ENCODE measurements at regions not wholly inside any gene's neighbourhood (a gene's known extent, or its start where the extent isn't known, plus 50 kb on each side); places are given as distances from the start of the nearest gene placed in this dataset.
"Not testable (repeated sequence)": the region's sequence is repeated elsewhere in the genome, so short reads cannot be mapped to it uniquely, and the experiment has no call there.

DNA sequence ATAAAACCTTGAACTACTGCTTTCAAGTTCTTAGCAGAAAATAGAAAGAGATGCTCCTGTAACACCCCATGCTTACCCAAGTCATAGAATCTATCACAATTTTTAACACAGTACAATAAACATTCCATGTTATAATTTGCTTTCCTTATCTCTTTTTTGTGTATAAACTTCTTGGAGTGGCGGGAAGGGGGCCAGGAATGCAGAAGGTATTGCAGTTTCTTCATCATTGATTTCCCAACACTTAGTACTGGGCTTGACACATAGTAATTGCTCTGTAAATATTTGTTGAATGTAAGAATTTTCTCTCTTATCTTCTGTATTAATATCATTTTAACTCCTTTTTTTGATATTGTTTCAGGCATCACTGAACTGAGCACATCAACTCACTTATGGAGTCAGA is 535.8 kb downstream of the KCTD12 start:
- DNase-seq (ENCODE audit: low spot score), result no peak

DNA sequence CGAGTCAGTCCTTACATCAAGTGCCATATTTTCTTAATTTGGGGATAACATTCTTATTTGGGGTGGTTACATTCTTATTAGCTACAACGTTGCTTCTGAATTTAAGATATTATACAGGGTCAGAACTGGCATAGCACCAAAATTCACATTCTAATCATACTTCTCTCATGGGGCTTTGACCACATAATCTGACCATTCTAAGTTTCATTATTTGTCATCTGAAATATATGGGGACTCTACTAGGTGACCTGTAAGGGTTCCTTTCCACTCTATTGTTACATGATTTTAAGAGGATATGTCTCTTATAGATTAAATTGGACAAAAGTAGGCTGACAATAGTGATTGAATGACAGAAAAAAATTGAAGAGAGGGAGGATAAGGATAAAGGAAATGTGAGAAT is 536.5 kb downstream of the KCTD12 start:
- no peak for DNase-seq (ENCODE audit: low spot score)

DNA sequence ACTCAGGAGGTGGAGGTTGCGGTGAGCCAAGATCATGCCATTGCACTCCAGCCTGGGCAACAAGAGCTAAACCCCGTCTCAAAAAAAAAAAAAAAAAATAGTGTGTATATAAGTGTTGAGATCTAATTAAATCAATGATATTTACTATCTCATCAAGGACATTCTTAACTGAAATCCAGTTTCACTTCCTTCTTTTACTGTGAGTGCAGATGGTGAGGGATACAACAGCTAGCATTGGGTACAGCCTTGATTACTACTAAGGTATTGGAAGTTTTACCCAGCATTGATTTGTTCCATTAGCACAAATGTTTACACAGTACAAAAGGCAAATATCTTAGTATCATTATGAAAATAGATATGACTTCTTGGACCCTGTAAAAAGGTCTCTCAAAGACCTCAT is 546.6 kb downstream of the KCTD12 start:
- DNase-seq (ENCODE audit: low spot score), result no peak

DNA sequence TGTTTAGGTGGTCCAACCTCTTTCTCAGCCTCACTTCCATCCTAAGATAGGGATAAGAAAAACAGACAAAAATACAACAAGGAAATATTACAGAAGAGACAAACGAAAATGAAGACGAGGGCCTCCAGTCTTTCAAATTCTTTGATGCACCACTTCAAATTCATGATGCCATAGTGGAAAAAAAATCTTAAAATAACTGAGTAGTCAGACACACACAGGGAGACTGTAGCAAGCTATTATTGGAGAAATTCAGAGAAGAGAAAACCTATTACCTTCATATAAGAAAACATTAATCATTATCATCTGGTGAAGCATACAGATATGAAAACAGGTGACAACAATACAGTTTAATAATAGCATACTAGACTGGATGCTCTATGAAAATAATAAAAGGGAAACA is 548.2 kb downstream of the KCTD12 start:
- DNase-seq (ENCODE audit: low spot score), result no peak

DNA sequence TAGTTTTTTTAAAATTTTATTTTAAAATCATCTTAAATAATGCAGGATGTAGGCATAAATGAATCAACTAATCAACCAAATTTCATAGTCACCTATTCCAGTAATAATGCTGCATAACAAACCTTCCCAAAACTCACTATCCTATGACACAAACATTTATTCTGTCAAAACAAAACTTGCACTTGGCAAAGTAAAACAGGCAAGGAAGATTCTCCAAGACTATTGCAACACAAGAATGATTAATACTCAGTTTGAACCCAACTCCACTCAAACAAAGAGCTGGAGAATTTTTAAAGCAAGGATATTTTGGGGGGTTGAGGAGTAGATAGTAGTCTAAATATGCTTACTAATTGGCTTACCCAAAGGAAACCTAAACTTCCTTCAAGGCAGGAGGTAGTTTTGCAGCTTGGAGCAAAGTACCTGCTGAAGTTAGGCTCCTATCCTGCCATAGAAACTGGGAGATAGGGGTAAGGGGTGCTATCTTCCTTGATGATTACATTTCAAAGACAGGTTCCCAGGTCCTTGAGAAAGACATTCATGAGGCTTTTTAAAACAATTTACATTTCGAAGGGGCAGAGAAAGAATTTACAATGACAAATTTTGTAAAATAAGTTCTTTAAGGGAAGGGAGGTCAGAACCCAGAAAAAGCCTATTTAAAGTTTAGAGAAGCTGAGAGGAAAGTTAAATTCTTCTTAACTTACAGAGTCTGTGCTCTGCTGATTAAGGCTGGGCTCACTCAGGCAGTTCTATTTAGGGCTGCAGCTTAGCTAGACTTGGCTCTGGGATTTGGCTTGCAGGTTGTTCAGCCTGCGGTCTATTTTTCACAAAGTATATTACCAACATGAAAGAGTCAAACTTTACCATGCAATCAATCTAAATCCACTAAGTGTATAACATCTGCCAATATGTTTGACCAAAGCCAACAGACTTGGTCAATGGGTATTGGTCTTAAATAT is 549.0 kb downstream of the KCTD12 start:
- no peak for DNase-seq (ENCODE audit: low spot score)

DNA sequence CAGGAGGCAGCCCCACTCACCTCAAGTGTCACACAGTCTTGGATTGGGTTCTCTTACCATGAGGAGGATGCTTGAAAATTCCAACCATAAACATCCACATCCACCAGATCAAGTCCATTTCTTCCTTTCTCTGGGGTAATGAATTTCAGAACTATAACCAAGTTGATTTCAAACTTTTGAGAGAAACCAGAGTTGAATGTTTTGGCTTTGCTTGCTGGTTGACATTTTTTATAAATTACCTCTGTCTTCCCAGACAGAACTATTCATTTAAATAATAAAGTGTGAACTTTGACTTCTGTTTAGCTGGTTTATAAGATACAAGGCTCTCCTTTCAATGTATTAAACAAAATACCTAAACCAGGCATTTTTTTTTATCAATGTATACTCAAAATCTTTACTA is 550.7 kb downstream of the KCTD12 start:
- no peak for DNase-seq (ENCODE audit: low spot score)

DNA sequence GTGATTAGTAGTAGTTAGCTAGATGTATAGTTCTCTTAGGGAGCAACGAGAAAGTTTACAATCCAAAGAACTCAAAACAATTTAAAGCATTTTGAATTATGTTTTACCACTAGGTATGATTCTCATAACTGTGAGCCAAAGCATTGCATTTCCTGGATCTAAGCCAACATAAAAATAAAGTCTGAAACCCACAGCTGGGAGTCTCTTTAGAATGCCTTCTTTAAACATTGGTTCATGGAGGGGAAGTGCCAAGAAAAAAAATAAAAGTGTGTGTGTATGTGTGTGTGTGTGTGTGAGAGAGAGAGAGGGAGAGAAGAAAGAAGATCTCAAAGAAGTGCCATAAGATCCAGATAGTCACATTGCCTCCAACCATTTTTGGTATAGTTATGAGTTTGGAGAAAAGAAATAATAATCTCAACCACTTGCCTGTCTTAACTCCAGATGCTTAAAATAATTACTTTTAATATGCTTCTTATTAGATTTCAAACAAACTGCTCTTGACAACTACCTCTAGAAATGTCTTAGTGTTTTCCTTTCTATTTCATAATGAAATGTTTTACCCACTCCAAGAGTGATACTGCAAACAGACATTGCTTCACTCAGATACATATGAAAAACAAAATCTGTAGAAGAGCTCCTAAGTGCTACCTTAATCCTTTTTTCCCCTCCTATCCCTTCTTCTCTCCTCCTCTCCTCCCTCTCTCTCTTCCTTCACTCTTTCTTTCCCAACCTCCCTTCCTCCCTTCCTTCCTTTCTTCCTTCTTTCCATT is 554.1 kb downstream of the KCTD12 start:
- DNase-seq (ENCODE audit: low spot score), result no peak

DNA sequence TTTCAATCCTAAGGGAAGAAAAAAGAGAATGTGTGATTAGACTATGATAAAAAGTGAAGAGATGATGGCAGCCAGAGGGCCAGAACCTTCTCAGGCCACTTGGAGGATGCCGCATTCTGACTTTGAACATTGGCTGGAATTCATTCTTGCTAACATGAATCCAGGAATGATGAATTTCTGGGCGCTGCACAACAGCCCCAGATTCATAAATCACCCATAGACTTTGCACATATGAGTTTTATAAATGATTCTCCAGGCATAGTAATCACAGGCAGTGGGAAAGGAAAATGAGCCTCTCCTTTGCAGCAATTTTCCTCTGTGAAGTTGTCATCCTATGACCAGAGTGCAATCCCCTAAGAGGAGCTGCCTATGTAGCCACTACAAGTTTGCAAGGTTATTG is 555.4 kb downstream of the KCTD12 start:
- DNase-seq (ENCODE audit: low spot score), result no peak

DNA sequence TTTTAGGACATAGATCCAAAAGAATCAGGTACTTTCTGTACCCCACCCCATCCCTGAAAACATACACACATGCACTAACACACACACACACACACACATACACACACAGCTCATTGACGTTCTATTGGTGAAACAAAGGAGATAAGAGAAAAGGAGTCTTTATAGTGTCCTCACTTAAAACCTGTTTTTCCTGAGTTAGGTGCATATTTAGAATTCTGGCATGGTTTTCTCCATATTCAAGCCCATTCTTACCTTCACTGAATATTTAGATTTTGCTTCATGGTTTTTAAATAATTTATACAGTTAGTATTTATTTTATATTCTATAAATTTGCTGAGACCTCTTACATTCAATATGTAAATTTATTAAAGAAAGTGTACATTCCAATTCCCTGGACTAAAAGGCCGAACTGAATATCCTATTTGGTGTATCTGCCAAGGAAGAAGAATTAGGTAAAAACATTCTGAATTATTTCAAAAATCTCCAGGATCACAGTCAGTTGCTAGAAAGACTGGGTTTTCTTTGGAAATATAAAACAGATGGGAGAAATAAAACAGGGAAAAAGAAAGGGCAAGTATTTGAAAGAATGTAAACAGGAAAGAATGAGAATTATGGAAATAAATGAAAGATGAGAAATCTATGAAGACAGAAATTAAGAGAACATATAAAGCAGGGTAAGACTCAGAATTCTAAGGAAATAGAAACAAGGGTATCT is 556.2 kb downstream of the KCTD12 start:
- DNase-seq (ENCODE audit: low spot score), result no peak

DNA sequence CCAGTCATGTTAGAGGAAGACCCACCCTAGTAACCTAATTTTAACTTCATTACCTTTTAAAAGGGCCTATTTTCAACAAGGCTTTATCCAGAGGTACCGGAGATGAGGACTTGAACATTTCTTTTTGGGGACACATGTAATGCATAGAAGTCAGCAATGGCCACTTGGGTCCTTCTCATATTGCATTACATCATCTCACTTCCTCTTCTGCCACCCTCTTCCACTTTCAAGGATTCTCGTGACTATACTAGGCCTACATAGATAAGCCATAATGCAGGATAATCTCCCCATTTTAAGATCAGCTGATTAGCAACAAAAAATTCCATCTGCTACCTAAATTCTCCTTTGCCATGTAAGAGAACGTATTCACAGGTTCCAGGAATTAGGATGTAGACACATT is 557.2 kb downstream of the KCTD12 start:
- no peak for DNase-seq (ENCODE audit: low spot score)

DNA sequence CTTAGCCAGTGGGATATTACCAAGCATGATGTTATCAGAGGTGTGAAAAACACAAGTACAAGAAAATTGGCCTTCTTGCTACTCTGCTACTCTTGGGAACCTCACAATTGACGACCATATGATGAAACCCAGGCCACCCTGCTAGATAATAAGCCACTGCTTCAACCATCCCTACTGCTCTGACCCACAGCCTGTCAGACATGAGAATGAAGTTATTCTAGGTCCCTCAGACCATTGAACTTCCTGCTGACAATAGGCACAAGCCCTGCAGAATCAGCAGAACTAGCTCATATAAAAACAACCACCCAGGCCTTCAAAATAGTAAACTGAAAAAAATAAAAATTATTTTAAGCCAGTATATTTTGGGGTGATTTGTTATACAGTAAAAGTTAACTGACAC is 559.9 kb downstream of the KCTD12 start:
- no peak for DNase-seq (ENCODE audit: low spot score)

DNA sequence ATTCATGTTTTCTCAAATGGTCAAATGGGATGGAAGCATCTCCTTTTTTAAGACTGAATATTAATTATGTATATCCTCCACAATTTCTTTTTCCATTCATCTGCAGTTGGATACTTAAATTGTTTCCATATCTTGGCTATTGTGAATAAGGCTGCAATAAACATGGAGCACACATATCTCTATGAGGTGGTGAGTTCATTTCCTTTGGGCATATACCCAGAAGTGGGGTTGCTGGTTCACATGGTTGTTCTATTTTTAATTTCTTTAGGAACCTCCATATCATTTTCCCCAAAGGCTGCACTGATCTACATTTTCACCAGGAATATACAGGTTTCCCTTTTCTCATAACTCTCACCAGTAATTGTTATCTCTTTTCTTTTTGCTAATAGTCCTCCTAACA is 566.3 kb downstream of the KCTD12 start:
- DNase-seq (ENCODE audit: low spot score), result no peak

DNA sequence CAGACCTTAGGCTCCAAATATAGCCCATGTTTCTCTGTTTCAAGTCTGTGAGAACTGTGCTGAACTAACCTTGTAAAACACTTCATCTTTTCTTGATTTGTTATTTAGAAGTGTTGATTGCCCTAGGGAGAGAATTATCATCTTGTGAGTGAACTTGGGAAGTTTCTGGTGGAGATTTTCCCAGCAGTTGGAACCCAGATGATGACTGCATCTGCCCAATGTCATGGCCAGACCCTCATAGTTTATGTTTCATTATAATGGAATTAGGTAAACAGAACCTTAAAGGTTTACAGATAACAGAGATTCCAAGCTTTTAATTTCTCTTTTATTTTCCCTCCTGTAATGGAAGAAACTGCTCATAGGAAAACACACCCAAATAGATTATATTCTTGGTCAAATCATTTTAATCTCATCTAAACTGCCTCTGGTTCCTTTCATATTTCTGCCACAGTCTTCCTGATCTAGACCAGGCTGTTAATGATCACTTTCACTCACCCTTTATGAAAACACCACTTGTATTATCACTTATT is 569.1 kb downstream of the KCTD12 start:
- DNase-seq (ENCODE audit: low spot score), result no peak

DNA sequence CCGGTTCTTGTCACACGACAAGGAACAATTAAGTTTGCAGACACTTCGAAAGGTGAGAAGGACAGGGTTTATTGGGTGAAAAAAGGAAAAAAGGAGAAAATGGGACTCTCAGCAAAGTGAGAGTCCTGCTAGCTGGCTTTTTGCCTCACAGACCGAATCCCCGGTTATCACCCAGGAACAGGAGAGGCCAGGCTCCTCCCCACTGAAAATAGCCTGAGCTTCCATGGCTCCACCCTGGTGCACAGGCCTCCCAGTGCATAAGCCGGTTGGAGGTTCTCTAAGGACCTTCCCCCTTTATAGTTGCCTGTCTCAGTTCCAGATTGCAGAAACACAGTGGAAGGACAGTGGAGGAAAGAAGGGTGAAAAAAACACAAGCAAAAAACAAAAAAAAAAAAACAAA is 571.7 kb downstream of the KCTD12 start:
- no peak for DNase-seq (ENCODE audit: low spot score)

DNA sequence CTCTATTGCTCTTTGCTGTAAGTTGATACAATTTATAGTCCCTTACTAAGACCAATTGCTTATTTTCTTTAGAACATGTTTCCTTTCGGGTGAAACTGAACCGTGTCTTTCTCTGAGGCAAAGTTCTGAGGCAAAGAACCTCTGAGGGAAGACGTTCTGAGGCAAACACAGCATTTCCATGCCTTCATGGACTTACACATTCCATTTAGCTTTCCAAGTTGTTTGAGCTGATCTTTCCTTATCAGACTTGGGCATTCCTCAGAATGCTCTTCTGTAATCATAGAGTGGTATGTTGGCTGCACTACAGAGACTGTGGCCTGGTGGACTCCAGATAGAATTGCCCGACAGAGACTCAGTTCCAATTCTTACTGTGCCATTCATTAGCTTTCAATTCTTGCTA is 579.1 kb downstream of the KCTD12 start:
- no peak for DNase-seq (ENCODE audit: low spot score)

DNA sequence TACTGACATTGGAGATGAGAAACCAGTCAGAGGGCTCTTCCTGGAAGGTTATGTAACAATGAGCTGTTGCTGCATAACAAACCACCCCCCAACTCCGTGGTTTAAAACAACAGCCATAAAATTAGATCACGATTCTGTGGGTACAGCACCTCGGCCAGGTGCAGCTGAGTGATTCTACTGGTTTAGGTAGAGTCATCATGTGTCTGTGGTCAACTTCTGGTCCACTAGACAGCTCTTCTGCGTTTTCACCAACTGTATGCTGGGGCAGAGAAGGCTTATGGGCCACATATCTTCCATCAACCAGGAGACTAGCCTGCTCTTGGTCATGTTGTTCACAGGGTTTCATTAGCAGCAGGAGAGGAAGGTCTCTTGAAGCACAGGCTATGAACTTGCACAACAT is 585.5 kb downstream of the KCTD12 start:
- no peak for DNase-seq (ENCODE audit: low spot score)

DNA sequence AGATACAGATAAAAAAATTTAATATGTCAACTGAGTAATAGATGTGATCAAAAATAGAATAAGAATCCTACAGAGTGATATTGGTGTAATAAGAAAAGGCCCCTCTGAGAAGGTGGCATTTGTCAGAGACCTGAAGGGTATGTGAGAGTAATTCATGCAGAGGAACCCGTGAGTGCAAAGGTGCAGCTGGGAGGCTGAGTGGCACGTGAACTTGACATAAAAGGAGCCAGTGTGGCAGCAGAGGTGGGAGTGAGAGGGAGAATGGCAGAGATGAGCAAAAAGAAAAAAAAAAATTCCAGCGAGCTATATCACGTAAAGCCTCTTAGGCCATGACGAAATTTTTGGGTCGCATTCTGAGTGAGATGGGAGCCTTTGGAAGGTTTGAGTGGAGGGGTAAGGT is 588.9 kb downstream of the KCTD12 start:
- DNase-seq (ENCODE audit: low spot score), result no peak

DNA sequence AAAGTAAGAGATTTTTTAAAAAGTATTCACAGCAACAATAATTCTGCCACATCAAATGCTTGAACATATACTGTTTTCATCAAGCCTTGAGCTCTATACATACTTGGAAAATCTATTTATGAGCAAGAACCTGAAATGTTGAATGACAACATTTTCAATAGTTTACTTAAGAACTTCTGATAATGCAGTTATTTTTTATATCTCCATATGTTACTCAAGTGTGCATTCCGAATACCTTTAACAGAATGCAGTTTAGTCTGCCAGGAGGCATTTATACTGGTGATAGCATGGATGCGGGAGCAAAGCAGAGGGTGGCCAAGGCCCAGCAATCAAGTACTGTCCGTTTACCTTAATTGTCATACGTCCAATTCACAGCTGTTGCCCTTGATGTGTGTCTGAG is 589.5 kb downstream of the KCTD12 start:
- DNase-seq (ENCODE audit: low spot score), result no peak

DNA sequence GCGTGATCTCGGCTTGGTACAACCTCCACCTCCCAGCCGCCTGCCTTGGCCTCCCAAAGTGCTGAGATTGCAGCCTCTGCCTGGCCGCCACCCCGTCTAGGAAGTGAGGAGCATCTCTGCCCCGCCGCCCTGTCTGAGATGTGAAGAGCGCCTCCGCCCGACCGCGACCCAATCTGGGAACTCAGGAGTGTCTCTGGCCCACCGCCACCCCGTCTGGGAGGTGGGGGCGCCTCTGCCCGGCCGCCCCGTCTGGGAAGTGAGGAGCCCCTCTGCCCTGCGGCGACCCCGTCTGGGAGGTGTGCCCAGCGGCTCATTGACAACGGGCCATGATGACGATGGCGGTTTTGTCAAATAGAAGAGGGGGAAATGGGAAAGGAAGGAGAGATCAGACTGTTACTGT is 591.2 kb downstream of the KCTD12 start:
- DNase-seq (ENCODE audit: low spot score), result not testable (repeated sequence)

DNA sequence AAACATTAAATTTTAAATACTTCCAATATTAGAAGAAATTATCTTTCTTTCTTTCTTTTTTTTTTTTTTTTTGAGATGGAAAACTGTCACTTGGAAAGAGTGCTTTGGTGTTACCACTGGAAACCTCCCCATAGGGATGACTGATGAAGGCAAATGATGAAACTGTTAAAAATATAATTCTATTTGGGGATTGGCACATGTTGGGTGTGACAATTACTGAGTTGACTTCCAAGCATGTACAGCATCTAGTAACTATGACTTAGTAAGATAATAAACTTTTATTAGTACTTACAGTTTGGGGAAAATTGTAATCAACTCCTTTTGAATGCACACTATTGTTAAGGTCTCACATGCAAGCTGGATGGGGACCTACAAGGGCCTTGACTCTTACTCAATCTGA is 592.5 kb downstream of the KCTD12 start:
- no peak for DNase-seq (ENCODE audit: low spot score)

DNA sequence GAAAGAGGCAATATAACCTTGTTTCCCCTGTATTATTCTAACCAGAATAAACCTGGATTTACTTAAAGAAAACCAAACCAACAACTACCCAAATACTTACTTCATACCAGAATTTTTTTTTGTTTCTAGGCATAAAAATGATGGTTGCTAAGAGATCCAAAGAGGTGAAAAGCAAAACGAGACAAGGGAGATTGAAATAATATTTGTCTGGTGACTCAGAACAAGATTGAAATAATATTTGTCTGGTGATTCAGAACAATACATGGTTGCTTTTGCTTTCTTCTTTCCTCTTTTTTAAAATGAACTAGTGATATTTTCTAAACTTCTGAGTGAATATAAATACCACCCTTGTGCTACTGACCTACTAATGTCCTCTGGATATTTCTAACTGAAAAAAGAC is 592.9 kb downstream of the KCTD12 start:
- no peak for DNase-seq (ENCODE audit: low spot score)

DNA sequence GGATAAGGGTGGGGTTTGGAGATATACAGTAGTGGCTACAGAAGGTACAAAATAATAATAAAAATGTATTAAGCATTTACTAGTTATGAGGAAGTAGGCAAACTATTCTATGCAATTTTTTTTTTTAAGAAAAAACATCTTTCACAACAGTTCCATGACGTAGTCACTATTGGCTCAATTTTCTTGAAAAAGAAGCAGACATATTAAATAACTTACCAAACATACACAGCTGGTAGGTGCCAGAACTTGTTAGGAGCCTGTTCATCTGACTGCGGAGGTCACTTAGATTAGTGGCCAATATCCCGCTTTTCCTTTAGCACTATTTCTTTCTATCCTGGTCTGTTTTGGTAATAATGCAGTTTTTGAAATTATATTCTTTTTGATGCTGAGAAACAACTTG is 593.5 kb downstream of the KCTD12 start:
- no peak for DNase-seq (ENCODE audit: low spot score)

Data from HT-29 (cell line).